GM23338 (cell line): ENCODE measurements at regions not wholly inside any gene's neighbourhood (a gene's known extent, or its start where the extent isn't known, plus 50 kb on each side); places are given as distances from the start of the nearest gene placed in this dataset.

Experiments
- ATAC-seq: fragments of 200-7000 bp; cut with Tn5 transposase; 3 replicates; pipeline ENCODE4 v1.9.1; 2020
- DNase-seq: peaks from one replicate; pipeline ENCODE4 v3.0.0-alpha.2; 2015; ENCODE audit warnings: low spot score
- H2AFZ ChIP-seq: fragments of 200-600 bp; sonication (generic); 2 replicates; pipeline ENCODE4 v1.8.0; 2016; ENCODE audit warnings: antibody characterized with exemption, mild to moderate bottlenecking, moderate library complexity
- H3F3A ChIP-seq: fragments of 200-600 bp; sonication (generic); replicated peaks from 2 replicates; pipeline ENCODE4 v1.8.0; 2017; ENCODE audit warnings: antibody characterized with exemption, mixed run types, low read depth
- H3K27ac ChIP-seq: fragments of 200-600 bp; sonication (generic); 2 replicates; pipeline ENCODE4 v1.6.1; 2016; ENCODE audit warnings: low read depth
- H3K27me3 ChIP-seq: fragments of 200-600 bp; sonication (generic); 2 replicates; pipeline ENCODE4 v1.8.0; 2016; ENCODE audit warnings: mild to moderate bottlenecking, mixed run types, moderate library complexity; ENCODE audit not compliant: insufficient read depth
- H3K36me3 ChIP-seq: fragments of 200-600 bp; sonication (generic); 2 replicates; pipeline ENCODE4 v1.8.0; 2016; ENCODE audit warnings: mild to moderate bottlenecking; ENCODE audit not compliant: insufficient read depth
- H3K4me1 ChIP-seq: fragments of 200-600 bp; sonication (generic); 2 replicates; pipeline ENCODE4 v1.8.0; 2016; ENCODE audit warnings: mild to moderate bottlenecking, moderate library complexity; ENCODE audit not compliant: insufficient read depth
- H3K4me2 ChIP-seq: fragments of 200-600 bp; sonication (generic); 2 replicates; pipeline ENCODE4 v1.7.1; 2017; ENCODE audit warnings: mixed run types
- H3K4me3 ChIP-seq: fragments of 200-600 bp; sonication (generic); 2 replicates; pipeline ENCODE4 v1.6.1; 2016; ENCODE audit warnings: mixed run types
- H3K79me2 ChIP-seq: fragments of 200-600 bp; sonication (generic); replicated peaks from 2 replicates; pipeline ENCODE4 v1.8.0; 2017; ENCODE audit warnings: mild to moderate bottlenecking; ENCODE audit not compliant: insufficient read depth
- H3K9me2 ChIP-seq: fragments of 200-600 bp; sonication (generic); 2 replicates; pipeline ENCODE4 v1.8.0; 2017; ENCODE audit not compliant: insufficient read depth
- H4K20me1 ChIP-seq: fragments of 200-600 bp; sonication (generic); replicated peaks from 2 replicates; pipeline ENCODE4 v1.8.0; 2017; ENCODE audit warnings: mild to moderate bottlenecking; ENCODE audit not compliant: insufficient read depth
- H3K27ac Mint-ChIP-seq: 2 replicates; pipeline ENCODE4 v1.8.0; 2020; ENCODE audit warnings: inconsistent platforms, mild to moderate bottlenecking, moderate library complexity, mixed read lengths
- H3K27me3 Mint-ChIP-seq: 3 replicates; pipeline ENCODE4 v1.8.0; 2022; ENCODE audit warnings: low read depth, mild to moderate bottlenecking, moderate library complexity, mixed read lengths, inconsistent platforms; ENCODE audit not compliant: insufficient read depth, poor library complexity
- H3K36me3 Mint-ChIP-seq: 3 replicates; pipeline ENCODE4 v1.8.0; 2021; ENCODE audit warnings: low read depth, mild to moderate bottlenecking, inconsistent platforms, moderate library complexity, mixed read lengths
- H3K4me1 Mint-ChIP-seq: 3 replicates; pipeline ENCODE4 v1.8.0; 2020; ENCODE audit warnings: mild to moderate bottlenecking, inconsistent platforms, mixed read lengths
- H3K4me3 Mint-ChIP-seq: 3 replicates; pipeline ENCODE4 v1.8.0; 2021; ENCODE audit warnings: moderate library complexity, mild to moderate bottlenecking, inconsistent platforms, mixed read lengths
- H3K9me3 Mint-ChIP-seq: 3 replicates; pipeline ENCODE4 v1.8.0; 2020; ENCODE audit warnings: moderate library complexity, mild to moderate bottlenecking, inconsistent platforms, mixed read lengths
- CREB1 ChIP-seq: fragments of 250-450 bp; sonication (Bioruptor Pico); IDR thresholded peaks from 2 replicates; pipeline ENCODE4 v1.5.0; 2020; ENCODE audit warnings: low read depth, mild to moderate bottlenecking, moderate library complexity
- ETS1 ChIP-seq: IDR thresholded peaks from 2 replicates; pipeline ENCODE4 v1.6.1; 2016; ENCODE audit warnings: antibody characterized with exemption
- EZH2 ChIP-seq: fragments of 200-600 bp; sonication (generic); IDR thresholded peaks from one replicate; pipeline ENCODE4 v1.8.0; 2017; ENCODE audit warnings: antibody characterized with exemption, mild to moderate bottlenecking, low read depth; ENCODE audit not compliant: unreplicated experiment
- EZH2phosphoT487 ChIP-seq: fragments of 200-600 bp; sonication (generic); IDR thresholded peaks from one replicate; pipeline ENCODE4 v1.8.1; 2018; ENCODE audit warnings: antibody characterized with exemption; ENCODE audit not compliant: unreplicated experiment
- JUNB ChIP-seq: IDR thresholded peaks from one replicate; pipeline ENCODE4 v1.6.1; 2016; ENCODE audit warnings: antibody characterized with exemption; ENCODE audit not compliant: unreplicated experiment
- NANOG ChIP-seq: IDR thresholded peaks from 2 replicates; pipeline ENCODE4 v1.6.1; 2016; ENCODE audit warnings: antibody characterized with exemption, borderline replicate concordance
- POLR2AphosphoS5 ChIP-seq: IDR thresholded peaks from 2 replicates; pipeline ENCODE4 v1.6.1; 2016; ENCODE audit warnings: antibody characterized with exemption, low read depth
- STAT1 ChIP-seq: IDR thresholded peaks from one replicate; pipeline ENCODE4 v1.6.1; 2016; ENCODE audit warnings: antibody characterized with exemption; ENCODE audit not compliant: unreplicated experiment
- ZNF114 ChIP-seq: fragments of 250-450 bp; sonication (Bioruptor Pico); IDR thresholded peaks from 2 replicates; pipeline ENCODE4 v1.5.0; 2020; ENCODE audit warnings: mild to moderate bottlenecking, moderate library complexity
- ZNF331 ChIP-seq: fragments of 250-450 bp; sonication (Bioruptor Pico); IDR thresholded peaks from 2 replicates; pipeline ENCODE4 v1.5.0; 2020; ENCODE audit warnings: low read depth, mild to moderate bottlenecking, moderate library complexity
- TF ChIP-seq, protein P1 (sequence below), 2 experiments: fragments of 200-600 bp in 1 of 2; sonication (generic) in 1 of 2; conservative IDR thresholded peaks; 2 replicates each; pipeline versions ENCODE4 v1.5.1 to v1.6.1; 2016 to 2017; ENCODE audit warnings: antibody characterized with exemption in 2 of 2, low read depth in 2 of 2, mild to moderate bottlenecking in 2 of 2, moderate library complexity in 1 of 2
- TF ChIP-seq, protein P2 (sequence below): fragments of 250-450 bp; sonication (Bioruptor Pico); IDR thresholded peaks from 2 replicates; pipeline ENCODE4 v1.5.0; 2020; ENCODE audit warnings: mild to moderate bottlenecking, moderate library complexity
- TF ChIP-seq, protein P3 (sequence below): IDR thresholded peaks from one replicate; pipeline ENCODE4 v1.6.1; 2018; ENCODE audit warnings: antibody characterized with exemption; ENCODE audit not compliant: unreplicated experiment

DNA sequence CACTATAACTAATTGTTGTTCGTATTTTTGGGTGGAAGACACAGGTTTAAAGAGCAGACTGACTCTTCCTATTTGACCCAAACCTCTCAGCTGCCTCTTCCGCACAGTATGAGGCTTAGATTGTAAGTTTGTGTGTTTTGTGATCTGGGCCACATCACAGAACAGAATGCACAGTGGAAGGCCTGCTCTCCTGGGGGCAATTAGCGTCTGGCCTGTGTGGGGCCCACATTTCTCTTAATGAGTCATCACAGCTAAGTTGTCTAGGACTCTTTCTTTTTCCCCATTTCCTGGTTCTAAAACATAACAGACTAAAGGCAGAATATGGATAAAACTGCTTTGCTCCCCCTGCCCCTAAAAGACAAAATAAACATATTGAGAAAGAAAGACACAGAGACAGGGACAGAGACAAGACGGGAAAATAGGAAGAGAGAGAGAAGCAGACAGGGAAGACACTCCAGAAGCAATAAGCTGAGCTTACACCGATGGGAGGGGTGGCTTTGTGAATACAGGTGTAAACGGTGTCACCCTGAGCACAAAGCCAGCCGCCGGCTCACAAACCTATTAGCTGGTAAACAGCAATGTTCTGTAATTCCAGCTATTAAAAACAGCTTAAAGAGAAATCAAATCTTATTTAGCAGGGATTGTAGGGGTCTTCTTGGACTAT is 127.4 kb upstream of the OPCML start:
- Histone ChIP-seq H3K27me3 (no peaks in the 10 kb centered on the region), H3K36me3 (no peaks in the 10 kb centered on the region; the same call in 1 of the 2 replicates), H4K20me1 (no peaks in the 10 kb centered on the region), H2AFZ (peak overlapping the region; percentile 4; the same call in 1 of the 2 replicates), H3K27ac (no peak overlapping the region), H3K79me2 (no peaks in the 10 kb centered on the region), H3K4me2 (peak overlapping the region; percentile 59), H3F3A (no peaks in the 10 kb centered on the region), H3K4me1 (peaks cover 28% of the 10 kb centered on the region), H3K4me3 (peak overlapping the region; percentile 11; the same call in 1 of the 2 replicates), H3K9me2 (0 out of 2 replicates have a peak, but pooled peaks cover 12% of the 10 kb centered on the region)
- ATAC-seq (peak; percentile 61), DNase-seq (peak; percentile 41)
- TF ChIP-seq ETS1, result no peak
- no peak for TF ChIP-seq ZNF331 (CRISPR knock-in tag)
- TF ChIP-seq EZH2, result no peak
- no peak for TF ChIP-seq CREB1
- no peak for TF ChIP-seq NANOG
- no peak for TF ChIP-seq STAT1
- no peak for TF ChIP-seq JUNB
- TF ChIP-seq, protein P1, sequence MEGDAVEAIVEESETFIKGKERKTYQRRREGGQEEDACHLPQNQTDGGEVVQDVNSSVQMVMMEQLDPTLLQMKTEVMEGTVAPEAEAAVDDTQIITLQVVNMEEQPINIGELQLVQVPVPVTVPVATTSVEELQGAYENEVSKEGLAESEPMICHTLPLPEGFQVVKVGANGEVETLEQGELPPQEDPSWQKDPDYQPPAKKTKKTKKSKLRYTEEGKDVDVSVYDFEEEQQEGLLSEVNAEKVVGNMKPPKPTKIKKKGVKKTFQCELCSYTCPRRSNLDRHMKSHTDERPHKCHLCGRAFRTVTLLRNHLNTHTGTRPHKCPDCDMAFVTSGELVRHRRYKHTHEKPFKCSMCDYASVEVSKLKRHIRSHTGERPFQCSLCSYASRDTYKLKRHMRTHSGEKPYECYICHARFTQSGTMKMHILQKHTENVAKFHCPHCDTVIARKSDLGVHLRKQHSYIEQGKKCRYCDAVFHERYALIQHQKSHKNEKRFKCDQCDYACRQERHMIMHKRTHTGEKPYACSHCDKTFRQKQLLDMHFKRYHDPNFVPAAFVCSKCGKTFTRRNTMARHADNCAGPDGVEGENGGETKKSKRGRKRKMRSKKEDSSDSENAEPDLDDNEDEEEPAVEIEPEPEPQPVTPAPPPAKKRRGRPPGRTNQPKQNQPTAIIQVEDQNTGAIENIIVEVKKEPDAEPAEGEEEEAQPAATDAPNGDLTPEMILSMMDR (conservative IDR thresholded peaks at IDR 0.05; ENCODE audit: low read depth in 2 of 2), result no peak
- TF ChIP-seq, protein P2, sequence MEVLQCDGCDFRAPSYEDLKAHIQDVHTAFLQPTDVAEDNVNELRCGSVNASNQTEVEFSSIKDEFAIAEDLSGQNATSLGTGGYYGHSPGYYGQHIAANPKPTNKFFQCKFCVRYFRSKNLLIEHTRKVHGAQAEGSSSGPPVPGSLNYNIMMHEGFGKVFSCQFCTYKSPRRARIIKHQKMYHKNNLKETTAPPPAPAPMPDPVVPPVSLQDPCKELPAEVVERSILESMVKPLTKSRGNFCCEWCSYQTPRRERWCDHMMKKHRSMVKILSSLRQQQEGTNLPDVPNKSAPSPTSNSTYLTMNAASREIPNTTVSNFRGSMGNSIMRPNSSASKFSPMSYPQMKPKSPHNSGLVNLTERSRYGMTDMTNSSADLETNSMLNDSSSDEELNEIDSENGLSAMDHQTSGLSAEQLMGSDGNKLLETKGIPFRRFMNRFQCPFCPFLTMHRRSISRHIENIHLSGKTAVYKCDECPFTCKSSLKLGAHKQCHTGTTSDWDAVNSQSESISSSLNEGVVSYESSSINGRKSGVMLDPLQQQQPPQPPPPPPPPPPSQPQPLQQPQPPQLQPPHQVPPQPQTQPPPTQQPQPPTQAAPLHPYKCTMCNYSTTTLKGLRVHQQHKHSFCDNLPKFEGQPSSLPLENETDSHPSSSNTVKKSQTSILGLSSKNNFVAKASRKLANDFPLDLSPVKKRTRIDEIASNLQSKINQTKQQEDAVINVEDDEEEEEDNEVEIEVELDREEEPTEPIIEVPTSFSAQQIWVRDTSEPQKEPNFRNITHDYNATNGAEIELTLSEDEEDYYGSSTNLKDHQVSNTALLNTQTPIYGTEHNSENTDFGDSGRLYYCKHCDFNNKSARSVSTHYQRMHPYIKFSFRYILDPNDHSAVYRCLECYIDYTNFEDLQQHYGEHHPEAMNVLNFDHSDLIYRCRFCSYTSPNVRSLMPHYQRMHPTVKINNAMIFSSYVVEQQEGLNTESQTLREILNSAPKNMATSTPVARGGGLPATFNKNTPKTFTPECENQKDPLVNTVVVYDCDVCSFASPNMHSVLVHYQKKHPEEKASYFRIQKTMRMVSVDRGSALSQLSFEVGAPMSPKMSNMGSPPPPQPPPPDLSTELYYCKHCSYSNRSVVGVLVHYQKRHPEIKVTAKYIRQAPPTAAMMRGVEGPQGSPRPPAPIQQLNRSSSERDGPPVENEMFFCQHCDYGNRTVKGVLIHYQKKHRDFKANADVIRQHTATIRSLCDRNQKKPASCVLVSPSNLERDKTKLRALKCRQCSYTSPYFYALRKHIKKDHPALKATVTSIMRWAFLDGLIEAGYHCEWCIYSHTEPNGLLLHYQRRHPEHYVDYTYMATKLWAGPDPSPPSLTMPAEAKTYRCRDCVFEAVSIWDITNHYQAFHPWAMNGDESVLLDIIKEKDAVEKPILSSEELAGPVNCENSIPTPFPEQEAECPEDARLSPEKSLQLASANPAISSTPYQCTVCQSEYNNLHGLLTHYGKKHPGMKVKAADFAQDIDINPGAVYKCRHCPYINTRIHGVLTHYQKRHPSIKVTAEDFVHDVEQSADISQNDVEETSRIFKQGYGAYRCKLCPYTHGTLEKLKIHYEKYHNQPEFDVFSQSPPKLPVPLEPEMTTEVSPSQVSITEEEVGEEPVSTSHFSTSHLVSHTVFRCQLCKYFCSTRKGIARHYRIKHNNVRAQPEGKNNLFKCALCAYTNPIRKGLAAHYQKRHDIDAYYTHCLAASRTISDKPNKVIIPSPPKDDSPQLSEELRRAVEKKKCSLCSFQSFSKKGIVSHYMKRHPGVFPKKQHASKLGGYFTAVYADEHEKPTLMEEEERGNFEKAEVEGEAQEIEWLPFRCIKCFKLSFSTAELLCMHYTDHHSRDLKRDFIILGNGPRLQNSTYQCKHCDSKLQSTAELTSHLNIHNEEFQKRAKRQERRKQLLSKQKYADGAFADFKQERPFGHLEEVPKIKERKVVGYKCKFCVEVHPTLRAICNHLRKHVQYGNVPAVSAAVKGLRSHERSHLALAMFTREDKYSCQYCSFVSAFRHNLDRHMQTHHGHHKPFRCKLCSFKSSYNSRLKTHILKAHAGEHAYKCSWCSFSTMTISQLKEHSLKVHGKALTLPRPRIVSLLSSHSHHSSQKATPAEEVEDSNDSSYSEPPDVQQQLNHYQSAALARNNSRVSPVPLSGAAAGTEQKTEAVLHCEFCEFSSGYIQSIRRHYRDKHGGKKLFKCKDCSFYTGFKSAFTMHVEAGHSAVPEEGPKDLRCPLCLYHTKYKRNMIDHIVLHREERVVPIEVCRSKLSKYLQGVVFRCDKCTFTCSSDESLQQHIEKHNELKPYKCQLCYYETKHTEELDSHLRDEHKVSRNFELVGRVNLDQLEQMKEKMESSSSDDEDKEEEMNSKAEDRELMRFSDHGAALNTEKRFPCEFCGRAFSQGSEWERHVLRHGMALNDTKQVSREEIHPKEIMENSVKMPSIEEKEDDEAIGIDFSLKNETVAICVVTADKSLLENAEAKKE (CRISPR knock-in tag), result no peak
- no peak for TF ChIP-seq EZH2phosphoT487
- TF ChIP-seq POLR2AphosphoS5, result no peak
- TF ChIP-seq ZNF114 (CRISPR knock-in tag), result no peak
- TF ChIP-seq, protein P3, sequence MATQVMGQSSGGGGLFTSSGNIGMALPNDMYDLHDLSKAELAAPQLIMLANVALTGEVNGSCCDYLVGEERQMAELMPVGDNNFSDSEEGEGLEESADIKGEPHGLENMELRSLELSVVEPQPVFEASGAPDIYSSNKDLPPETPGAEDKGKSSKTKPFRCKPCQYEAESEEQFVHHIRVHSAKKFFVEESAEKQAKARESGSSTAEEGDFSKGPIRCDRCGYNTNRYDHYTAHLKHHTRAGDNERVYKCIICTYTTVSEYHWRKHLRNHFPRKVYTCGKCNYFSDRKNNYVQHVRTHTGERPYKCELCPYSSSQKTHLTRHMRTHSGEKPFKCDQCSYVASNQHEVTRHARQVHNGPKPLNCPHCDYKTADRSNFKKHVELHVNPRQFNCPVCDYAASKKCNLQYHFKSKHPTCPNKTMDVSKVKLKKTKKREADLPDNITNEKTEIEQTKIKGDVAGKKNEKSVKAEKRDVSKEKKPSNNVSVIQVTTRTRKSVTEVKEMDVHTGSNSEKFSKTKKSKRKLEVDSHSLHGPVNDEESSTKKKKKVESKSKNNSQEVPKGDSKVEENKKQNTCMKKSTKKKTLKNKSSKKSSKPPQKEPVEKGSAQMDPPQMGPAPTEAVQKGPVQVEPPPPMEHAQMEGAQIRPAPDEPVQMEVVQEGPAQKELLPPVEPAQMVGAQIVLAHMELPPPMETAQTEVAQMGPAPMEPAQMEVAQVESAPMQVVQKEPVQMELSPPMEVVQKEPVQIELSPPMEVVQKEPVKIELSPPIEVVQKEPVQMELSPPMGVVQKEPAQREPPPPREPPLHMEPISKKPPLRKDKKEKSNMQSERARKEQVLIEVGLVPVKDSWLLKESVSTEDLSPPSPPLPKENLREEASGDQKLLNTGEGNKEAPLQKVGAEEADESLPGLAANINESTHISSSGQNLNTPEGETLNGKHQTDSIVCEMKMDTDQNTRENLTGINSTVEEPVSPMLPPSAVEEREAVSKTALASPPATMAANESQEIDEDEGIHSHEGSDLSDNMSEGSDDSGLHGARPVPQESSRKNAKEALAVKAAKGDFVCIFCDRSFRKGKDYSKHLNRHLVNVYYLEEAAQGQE, result no peak
- H3K9me3 Mint-ChIP-seq, result no peaks in the 10 kb centered on the region
- no peaks in the 10 kb centered on the region for H3K27me3 Mint-ChIP-seq
- no peaks in the 10 kb centered on the region for H3K36me3 Mint-ChIP-seq
- peaks cover 29% of the 10 kb centered on the region for H3K4me1 Mint-ChIP-seq
- peak overlapping the region; percentile 4; the same call in 1 of the 3 replicates for H3K4me3 Mint-ChIP-seq
- no peak overlapping the region for H3K27ac Mint-ChIP-seq
